ENCODE measurements at regions not wholly inside any gene's neighbourhood (a gene's known extent, or its start where the extent isn't known, plus 50 kb on each side); places are given as distances from the start of the nearest gene placed in this dataset.

- H3K27me3 ChIP-seq (replicated peaks; ENCODE audit: insufficient read depth, low read length): no peaks in the 10 kb centered on the region
- TF ChIP-seq CTCF (IDR thresholded peaks at IDR 0.05; ENCODE audit: low read length) (no peak), EZH2phosphoT487 (IDR thresholded peaks at IDR 0.05; ENCODE audit: low read length) (no peak), EZH2 (optimal IDR thresholded peaks at IDR 0.05; ENCODE audit: low read depth, low read length) (no peak)
- 0 out of 2 replicates have a peak, but pooled peaks cover 4% of the 10 kb centered on the region for H3K4me1 ChIP-seq (ENCODE audit: low read length)
- H4K20me1 ChIP-seq (ENCODE audit: insufficient read depth, low read length): no peaks in the 10 kb centered on the region
- no peak overlapping the region for H3K27ac ChIP-seq (ENCODE audit: low read length)
- H3K36me3 ChIP-seq (replicated peaks; ENCODE audit: insufficient read depth, low read length): no peaks in the 10 kb centered on the region
- DNase-seq: no peak
- H2AFZ ChIP-seq (ENCODE audit: low read length): no peak overlapping the region
- no peaks in the 10 kb centered on the region for H3F3A ChIP-seq (ENCODE audit: insufficient read depth, low read length)
- H3K4me3 ChIP-seq (ENCODE audit: low read length): no peak overlapping the region
- H3K9ac ChIP-seq (ENCODE audit: low read length): no peak overlapping the region
- no peak overlapping the region for H3K4me2 ChIP-seq (ENCODE audit: low read depth, low read length)
- no peaks in the 10 kb centered on the region for H3K9me3 ChIP-seq (replicated peaks; ENCODE audit: insufficient read depth, low read length)
- no peaks in the 10 kb centered on the region for H3K9me2 ChIP-seq (replicated peaks; ENCODE audit: insufficient read depth, low read length)
- H3K79me2 ChIP-seq (ENCODE audit: low read length): no peaks in the 10 kb centered on the region
Measured at GRCh38 chr5:6190838-6191237, 187.5 kb downstream of the MED10 start.

GRCh38 chr5:6188976-6189375, 189.4 kb downstream of the MED10 start:
- no peaks in the 10 kb centered on the region for H3K27me3 ChIP-seq (replicated peaks; ENCODE audit: insufficient read depth, low read length)
- H3K79me2 ChIP-seq (ENCODE audit: low read length): no peaks in the 10 kb centered on the region
- H3K9me2 ChIP-seq (replicated peaks; ENCODE audit: insufficient read depth, low read length): no peaks in the 10 kb centered on the region
- H3K36me3 ChIP-seq (replicated peaks; ENCODE audit: insufficient read depth, low read length): no peaks in the 10 kb centered on the region
- no peak overlapping the region for H3K9ac ChIP-seq (ENCODE audit: low read length)
- H3K4me1 ChIP-seq (ENCODE audit: low read length): 0 out of 2 replicates have a peak, but pooled peaks cover 4% of the 10 kb centered on the region
- H3K4me3 ChIP-seq (ENCODE audit: low read length): no peak overlapping the region
- DNase-seq: no peak
- no peaks in the 10 kb centered on the region for H3F3A ChIP-seq (ENCODE audit: insufficient read depth, low read length)
- TF ChIP-seq CTCF (IDR thresholded peaks at IDR 0.05; ENCODE audit: low read length): no peak
- TF ChIP-seq EZH2 (optimal IDR thresholded peaks at IDR 0.05; ENCODE audit: low read depth, low read length): no peak
- no peak for TF ChIP-seq EZH2phosphoT487 (IDR thresholded peaks at IDR 0.05; ENCODE audit: low read length)
- H3K4me2 ChIP-seq (ENCODE audit: low read depth, low read length): no peak overlapping the region
- H3K9me3 ChIP-seq (replicated peaks; ENCODE audit: insufficient read depth, low read length): no peaks in the 10 kb centered on the region
- no peak overlapping the region for H3K27ac ChIP-seq (ENCODE audit: low read length)
- H2AFZ ChIP-seq (ENCODE audit: low read length): no peak overlapping the region
- no peaks in the 10 kb centered on the region for H4K20me1 ChIP-seq (ENCODE audit: insufficient read depth, low read length)

GRCh38 chr5:6188344-6188743, 190.0 kb downstream of the MED10 start:
- no peak for DNase-seq
- H4K20me1 ChIP-seq (ENCODE audit: insufficient read depth, low read length): no peaks in the 10 kb centered on the region
- H3K27me3 ChIP-seq (replicated peaks; ENCODE audit: insufficient read depth, low read length): no peaks in the 10 kb centered on the region
- H3K4me3 ChIP-seq (ENCODE audit: low read length): no peak overlapping the region
- H3K79me2 ChIP-seq (ENCODE audit: low read length): no peaks in the 10 kb centered on the region
- TF ChIP-seq CTCF (IDR thresholded peaks at IDR 0.05; ENCODE audit: low read length): no peak
- TF ChIP-seq EZH2phosphoT487 (IDR thresholded peaks at IDR 0.05; ENCODE audit: low read length): no peak
- no peak for TF ChIP-seq EZH2 (optimal IDR thresholded peaks at IDR 0.05; ENCODE audit: low read depth, low read length)
- H3K9me3 ChIP-seq (replicated peaks; ENCODE audit: insufficient read depth, low read length): no peaks in the 10 kb centered on the region
- H3K9me2 ChIP-seq (replicated peaks; ENCODE audit: insufficient read depth, low read length): no peaks in the 10 kb centered on the region
- no peak overlapping the region for H2AFZ ChIP-seq (ENCODE audit: low read length)
- no peaks in the 10 kb centered on the region for H3F3A ChIP-seq (ENCODE audit: insufficient read depth, low read length)
- no peak overlapping the region for H3K4me2 ChIP-seq (ENCODE audit: low read depth, low read length)
- H3K27ac ChIP-seq (ENCODE audit: low read length): no peak overlapping the region
- 0 out of 2 replicates have a peak, but pooled peaks cover 4% of the 10 kb centered on the region for H3K4me1 ChIP-seq (ENCODE audit: low read length)
- no peaks in the 10 kb centered on the region for H3K36me3 ChIP-seq (replicated peaks; ENCODE audit: insufficient read depth, low read length)
- H3K9ac ChIP-seq (ENCODE audit: low read length): no peak overlapping the region

Measured in MM.1S (cell line).